ENCODE measurements at regions not wholly inside any gene's neighbourhood (a gene's known extent, or its start where the extent isn't known, plus 50 kb on each side); places are given as distances from the start of the nearest gene placed in this dataset.
"Not testable (repeated sequence)": the region's sequence is repeated elsewhere in the genome, so short reads cannot be mapped to it uniquely, and the experiment has no call there.

DNA sequence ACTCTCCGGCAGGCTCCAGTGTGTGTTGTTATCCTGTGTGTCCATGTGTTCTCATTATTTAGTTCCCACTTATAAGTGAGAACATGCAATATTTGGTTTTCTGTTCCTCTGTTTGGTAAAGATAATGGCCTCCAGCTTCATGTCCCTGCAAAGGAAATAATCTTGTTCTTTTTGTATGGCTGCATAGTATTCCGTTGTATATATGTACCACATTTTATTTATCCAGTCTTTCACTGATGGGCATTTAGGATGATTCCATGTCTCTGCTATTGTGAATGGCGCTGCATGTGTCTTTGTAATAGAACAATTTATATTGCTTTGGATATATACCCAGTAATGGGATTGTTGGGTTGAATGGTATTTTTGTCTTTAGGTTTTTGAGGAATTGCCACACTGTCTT, 807.3 kb upstream of the CA10 start:
- in situ Hi-C loops (cut with HindIII; ENCODE audit: low sequenced_read_pairs) = no loop called here

DNA sequence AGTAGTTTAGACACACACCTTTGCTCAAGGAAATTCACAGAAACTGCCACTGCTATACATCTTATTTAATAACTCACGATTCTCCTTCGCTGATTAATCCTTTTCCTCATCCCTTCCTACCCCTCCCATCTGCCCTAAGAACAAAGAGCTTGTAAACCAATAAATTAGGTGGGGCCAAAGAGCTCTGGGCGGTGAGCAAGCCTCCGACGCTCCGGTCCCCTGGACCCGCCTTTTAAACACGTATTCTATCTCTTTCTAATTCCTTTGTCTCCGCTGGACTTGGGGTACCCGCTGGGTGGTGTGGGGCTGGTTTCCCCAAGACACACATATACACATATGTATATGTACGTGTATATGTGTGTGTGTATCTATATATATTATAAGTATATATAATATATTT, 803.2 kb upstream of the CA10 start:
- in situ Hi-C loops (cut with HindIII; ENCODE audit: low sequenced_read_pairs) = not testable (repeated sequence)

DNA sequence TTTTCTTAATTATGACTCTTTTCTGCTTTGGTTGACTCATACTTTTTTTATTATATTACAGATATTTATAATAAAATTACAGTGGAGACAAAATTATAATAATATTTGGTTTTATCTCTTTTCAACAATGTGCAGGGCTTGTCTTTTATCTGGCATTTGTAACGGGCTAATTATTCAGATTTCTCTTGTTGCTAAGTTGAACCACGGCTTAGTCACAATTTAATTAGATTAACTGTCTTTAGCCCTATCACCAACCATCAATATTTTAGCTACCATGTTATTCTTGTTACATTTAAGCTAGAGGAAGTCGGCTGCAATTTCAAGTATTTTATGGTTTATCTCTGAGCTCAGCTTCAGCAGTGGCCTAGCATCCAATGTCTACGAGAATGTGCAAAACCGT, 798.9 kb upstream of the CA10 start:
- in situ Hi-C loops (cut with HindIII; ENCODE audit: low sequenced_read_pairs) = no loop called here

DNA sequence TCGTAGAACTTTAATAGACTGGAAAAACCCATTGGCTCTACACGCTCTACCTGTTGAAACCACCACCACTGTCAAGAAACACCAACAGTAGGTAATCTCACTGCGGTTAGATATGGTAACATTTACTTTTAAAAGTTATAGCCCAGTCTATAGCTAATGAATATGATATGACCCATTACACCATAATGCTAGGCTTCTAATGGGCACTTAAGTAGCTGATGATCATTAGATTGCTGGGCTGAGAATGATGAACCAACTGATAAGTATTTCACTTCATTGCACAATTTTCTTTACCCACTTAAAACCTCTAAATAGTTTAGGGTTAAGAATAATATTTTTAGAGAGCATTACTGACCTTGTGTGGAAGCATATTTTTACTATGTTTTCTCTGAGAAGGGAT, 788.9 kb upstream of the CA10 start:
- in situ Hi-C loops (cut with HindIII; ENCODE audit: low sequenced_read_pairs) = no loop called here

DNA sequence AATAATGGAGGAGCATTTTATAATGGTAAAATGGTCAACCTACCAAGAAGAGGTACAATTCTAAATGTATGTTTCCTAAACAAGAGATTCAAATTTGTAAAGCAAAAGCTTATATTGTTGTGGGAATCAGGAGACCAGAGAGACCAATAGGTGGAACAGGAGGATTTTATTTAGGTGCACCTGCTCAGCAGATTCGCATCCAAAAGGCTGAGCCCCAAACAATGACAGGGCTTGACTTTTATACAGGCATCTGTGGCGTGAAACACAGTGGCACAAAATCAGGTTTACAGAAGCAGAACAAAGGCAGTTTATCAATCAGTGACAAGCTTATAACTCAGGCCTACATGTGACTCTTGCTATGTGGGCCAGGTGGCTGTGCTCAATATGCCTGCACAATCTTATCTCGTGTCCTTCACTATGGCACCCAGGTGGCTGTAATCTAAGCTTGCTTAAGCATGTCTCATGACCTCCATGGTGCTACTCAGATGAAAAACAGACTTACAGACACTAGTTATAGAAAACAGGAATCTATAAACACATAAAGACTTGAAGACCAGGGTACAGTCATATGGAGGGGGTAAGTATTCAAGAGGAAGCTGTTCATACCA, 780.2 kb upstream of the CA10 start:
- in situ Hi-C loops (cut with HindIII; ENCODE audit: low sequenced_read_pairs) = no loop called here

DNA sequence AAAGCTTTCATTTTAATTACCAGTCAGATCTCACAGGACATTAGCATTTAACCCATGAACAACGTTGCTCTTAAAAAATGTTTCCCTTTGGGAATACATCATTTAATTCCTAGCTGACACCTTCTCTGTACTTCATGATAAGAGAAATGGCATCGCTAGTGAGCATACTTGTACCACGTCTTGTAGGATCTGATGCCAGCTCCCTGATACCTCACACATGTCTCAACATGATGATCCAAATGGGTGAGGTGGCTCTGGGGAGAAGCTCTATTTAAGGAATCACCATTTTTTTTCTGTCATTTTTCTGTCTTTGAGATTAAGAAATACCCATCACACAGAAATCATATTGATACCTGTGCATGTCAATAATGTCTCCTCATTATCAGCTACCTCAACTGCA, 772.1 kb upstream of the CA10 start:
- in situ Hi-C loops (cut with HindIII; ENCODE audit: low sequenced_read_pairs) = no loop called here

DNA sequence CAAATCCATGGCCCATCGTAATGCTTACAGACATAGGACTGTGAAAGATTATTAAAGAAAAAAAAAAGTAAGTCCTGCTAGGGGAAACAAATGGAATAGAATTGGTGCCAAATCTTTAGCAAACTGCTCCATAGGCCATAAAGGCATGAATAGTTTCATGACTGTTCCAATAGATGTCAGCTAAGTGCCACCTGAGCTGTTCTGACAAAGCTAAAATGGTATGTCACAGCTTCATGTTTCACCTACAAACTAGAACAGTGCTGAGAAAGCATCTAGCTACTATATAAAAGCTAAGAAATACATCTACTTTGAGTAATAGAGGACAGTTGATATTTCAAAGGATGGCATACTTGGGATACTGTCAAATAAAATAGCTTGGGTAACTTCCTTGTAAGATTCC, 771.6 kb upstream of the CA10 start:
- in situ Hi-C loops (cut with HindIII; ENCODE audit: low sequenced_read_pairs) = no loop called here

DNA sequence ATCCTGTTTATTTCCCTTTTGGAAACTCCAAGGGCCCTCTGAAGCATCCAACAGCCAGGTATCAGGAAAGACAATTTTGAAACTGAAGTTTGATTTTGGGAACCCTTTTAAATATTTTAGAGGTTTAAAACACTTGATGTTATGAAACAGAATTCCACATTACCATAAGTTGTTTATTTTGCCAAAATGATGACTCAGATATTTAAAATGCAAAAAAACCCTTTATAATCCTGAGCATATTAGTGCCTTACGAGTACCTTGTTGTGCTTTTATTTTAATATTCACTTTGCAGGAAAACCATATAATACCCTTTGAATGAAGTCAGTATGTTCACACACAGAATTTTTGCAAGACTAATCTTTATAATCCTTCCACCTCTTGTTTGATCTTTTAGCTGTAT, 765.1 kb upstream of the CA10 start:
- in situ Hi-C loops (cut with HindIII; ENCODE audit: low sequenced_read_pairs) = loop anchor here (5.0 kb wide), 1 partner anchor 54 kb away; no protein-coding TSS in a partner anchor

DNA sequence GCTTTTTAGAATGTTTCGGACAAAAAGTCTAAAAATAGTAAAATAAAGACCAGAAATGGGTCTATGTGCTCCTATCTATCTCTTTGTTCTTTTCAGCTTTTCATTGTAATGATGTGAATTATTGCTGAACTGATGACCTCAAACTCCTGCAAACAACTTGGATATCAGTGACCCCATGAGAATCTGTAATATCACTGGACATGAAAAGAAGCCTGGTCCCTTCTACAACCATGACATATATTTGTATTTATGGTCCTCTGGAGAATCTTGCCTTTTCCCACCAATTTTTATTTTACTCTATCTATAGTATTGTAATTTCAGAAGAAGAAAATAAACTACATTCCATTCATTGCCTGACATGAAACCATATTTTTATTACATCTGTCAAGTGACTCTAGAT, 740.7 kb upstream of the CA10 start:
- in situ Hi-C loops (cut with HindIII; ENCODE audit: low sequenced_read_pairs) = no loop called here

DNA sequence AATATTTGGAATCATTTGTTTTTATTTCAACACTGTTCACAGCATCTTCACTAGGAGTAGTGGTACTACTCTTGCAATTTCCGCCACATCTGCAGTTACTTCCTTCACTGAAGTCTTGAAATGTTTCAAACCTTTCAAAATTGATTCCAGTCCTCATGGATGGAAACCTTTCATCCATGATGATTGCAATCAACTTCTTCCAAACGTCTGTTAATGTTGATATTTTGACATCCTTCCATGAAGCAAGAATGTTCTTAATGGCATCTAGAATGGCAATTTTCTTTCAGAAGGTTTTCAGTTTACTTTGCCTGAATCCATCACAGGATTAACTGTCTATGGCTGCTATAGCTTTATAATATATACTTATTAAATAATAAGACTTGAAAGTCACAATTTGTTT, 736.8 kb upstream of the CA10 start:
- in situ Hi-C loops (cut with HindIII; ENCODE audit: low sequenced_read_pairs) = no loop called here

DNA sequence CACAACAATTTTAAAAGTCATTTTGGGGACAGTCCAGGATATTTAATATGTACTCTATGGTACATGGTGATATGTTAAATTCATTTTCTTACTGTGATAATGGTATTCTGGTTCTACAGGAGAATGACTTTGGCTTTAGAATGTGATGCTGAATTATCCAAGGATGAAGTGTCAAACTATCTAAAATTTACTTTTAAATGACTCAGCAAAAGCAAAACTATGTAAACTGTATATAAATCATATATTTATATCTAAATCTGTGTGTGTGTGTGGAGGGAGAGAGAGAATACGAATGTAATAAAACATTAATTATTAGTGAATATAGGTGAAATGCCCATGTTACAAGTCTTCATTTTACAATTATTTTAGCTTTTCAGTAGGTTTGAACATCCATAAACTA, 733.8 kb upstream of the CA10 start:
- in situ Hi-C loops (cut with HindIII; ENCODE audit: low sequenced_read_pairs) = no loop called here

DNA sequence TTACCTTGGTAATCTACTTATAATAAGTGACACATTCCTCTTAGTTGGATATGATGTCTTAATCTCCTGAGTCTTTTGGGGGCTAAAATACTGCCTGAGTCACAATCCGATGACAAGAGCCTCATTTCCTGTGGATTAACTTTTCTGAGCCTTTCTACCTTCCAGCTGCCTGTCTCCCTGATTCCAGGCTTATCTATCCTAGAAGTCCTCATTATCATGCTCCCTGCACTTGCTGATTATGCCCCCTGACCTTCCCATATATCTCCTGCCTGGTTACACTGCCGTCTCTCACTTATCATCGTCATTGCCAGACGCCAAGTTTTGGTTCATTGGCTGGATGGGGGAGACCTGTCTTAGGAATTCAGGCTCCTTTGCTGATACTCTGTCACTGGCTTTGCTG, 727.4 kb upstream of the CA10 start:
- in situ Hi-C loops (cut with HindIII; ENCODE audit: low sequenced_read_pairs) = no loop called here

DNA sequence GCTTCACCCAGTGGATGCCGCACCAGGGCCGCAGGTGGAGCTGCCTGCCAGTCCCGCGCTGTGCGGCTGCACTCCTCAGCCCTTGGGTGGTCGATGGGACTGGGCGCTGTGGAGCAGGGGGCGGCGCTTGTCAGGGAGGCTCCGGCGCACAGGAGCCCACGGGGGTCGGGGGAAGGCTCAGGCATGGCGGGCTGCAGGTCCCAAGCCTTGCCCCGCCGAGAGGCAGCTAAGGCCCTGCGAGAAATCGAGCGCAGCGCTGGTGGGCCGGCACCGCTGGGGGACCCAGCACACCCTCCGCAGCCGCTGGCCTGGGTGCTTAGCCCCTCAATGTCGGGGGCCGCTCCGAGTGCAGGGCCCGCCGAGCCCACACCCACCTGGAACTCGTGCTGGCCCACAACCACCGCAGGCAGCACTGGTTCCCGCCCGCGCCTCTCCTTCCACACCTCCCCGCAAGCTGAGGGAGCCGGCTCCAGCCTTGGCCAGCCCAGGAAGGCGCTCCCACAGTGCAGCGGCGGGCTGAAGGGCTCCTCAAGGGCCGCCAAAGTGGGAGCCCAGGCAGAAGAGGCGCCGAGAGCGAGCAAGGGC, 725.5 kb upstream of the CA10 start:
- in situ Hi-C loops (cut with HindIII; ENCODE audit: low sequenced_read_pairs) = not testable (repeated sequence)

DNA sequence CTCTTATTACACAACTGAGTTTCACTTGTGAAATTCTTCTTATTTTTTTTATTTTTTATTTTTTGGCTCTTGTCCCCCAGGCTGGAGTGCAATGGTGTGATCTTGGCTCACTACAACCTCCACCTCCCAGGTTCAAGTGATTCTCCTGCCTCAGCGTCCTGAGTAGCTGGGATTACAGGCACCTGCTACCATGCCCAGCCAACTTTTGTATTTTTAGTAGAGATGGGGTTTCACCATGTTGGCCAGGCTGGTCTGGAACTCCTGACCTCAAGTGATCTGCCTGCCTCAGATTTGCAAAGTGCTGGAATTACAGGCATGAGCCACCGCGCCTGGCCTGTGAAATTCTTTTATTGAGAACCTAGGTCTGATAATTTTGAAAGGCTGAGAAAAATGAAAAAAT, 688.3 kb upstream of the CA10 start:
- in situ Hi-C loops (cut with HindIII; ENCODE audit: low sequenced_read_pairs) = not testable (repeated sequence)

DNA sequence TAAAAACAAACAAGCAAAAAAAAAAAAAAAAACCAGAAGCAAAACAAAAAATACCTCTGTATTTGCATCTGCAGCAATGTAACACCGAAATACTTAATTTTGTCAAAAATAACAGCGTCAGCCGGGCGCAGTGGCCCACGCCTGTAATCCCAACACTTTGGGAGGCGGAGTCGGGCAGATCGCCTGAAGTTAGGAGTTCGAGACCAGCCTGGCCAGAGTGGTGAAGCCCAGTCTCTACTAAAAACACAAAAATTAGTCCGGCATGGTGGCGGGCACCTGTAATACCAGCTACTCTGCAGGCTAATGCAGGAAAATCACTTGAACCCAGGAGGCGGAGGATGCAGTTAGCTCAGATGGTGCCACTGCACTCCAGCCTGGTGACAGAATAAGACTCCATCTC, 683.5 kb upstream of the CA10 start:
- in situ Hi-C loops (cut with HindIII; ENCODE audit: low sequenced_read_pairs) = no loop called here

DNA sequence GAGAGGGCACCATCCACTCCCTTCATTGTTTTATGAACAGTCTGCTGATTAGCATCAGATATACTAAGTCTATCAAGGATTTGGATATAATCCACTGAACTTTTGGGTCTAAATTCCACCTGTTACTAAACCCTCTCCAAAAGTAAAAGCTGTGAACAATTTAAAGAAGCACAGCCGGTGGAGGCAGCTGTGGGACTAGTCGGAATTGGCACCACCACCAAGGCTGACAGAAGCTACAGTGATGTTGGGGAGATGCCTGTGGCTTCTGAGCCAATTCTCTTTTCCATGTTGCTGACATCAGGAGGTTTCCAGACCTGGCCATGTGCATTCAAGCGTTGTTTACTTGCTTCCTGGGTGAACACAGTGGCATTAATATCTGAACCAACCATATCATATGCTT, 679.0 kb upstream of the CA10 start:
- in situ Hi-C loops (cut with HindIII; ENCODE audit: low sequenced_read_pairs) = no loop called here

DNA sequence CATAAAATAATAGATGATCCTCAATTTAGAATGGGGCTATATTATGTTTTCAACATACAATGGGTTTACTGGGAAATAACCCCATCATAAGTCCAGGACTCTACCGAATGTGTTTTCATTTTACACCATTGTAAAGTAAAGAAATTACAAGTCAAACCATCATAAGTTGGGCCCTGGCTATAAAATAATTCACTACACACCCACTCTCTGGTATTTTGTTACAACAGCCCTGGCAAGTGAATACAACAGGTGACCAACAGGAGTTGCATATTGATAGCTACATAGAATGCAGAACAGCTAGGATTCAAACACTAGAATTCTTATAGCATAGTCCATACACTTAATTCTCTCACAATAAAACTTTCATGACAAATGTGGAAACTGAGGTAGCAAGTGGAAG, 673.0 kb upstream of the CA10 start:
- in situ Hi-C loops (cut with HindIII; ENCODE audit: low sequenced_read_pairs) = no loop called here

DNA sequence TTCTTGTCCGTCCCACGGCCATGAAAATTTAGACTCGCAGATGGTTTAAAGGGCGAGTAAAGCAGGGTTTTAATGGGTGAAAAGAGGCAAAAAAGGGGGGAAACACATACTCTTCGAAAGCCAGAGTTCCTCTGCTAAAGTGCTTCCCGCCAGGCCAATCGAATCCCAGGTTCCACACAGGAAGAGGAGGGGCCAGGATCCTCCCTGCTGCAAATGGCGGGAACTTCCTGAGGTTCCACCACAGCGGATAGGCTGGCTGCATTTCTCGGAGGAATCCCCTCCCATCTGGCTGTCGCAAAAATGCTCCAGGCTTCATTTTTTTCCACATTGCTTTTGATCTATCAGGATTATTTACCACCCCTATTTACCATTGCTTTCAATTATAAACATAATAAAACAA, 670.1 kb upstream of the CA10 start:
- in situ Hi-C loops (cut with HindIII; ENCODE audit: low sequenced_read_pairs) = no loop called here

DNA sequence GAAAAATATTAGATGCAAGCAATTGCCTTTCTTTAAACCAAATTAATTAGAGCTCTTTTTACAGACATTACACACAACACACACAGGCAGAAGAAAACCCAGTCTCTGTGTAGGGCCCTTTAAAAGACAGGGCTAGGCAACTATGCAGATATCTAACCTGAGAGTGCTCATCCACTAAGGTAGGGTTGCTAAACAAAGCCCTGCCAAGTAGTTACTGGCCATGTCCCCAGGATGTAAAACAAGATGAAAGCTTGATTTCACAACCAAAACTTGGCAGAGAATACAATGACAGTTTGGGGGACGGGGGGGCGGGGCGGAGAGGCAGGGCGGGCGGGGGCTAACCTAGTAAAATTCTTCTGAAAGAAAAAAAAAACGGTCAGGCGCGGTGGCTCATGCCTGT, 669.0 kb upstream of the CA10 start:
- in situ Hi-C loops (cut with HindIII; ENCODE audit: low sequenced_read_pairs) = no loop called here

DNA sequence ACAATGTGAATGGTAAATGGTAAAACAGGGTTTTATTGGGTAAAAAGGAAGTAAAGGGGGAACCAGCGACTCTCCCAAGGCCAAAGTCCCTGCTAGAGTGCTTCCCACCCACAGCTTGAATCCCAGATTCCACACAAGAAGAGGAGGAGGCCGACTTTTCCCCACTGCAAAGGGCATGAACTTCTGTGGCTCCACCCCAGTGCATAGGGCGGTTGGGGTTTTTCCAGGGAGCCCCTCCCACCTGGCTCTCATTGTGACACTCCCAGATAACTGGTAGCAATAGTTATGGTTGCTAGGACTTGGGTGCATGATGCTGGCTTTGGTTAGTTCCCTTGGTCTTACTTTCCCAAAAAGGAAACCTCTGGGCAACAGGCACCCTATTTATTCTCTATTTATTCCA, 666.0 kb upstream of the CA10 start:
- in situ Hi-C loops (cut with HindIII; ENCODE audit: low sequenced_read_pairs) = no loop called here

DNA sequence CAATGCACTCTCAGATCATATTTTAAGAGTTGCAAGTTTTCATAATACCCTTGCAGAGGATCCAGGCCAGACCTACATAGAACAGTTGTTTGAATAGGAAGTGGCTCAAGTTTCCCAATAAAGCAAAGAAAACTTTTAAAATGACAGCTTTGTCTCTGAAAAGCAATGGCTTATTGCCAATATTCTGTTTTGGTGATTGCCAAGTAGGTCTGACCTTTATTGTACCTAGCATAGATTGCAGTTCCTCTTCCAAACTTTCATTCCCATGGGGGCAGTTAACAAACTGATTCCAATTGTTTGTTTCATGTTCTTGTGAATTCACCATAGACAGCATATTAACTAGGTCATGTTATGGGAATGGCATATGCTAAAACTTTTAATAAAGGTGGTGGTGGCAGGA, 664.6 kb upstream of the CA10 start:
- in situ Hi-C loops (cut with HindIII; ENCODE audit: low sequenced_read_pairs) = no loop called here

DNA sequence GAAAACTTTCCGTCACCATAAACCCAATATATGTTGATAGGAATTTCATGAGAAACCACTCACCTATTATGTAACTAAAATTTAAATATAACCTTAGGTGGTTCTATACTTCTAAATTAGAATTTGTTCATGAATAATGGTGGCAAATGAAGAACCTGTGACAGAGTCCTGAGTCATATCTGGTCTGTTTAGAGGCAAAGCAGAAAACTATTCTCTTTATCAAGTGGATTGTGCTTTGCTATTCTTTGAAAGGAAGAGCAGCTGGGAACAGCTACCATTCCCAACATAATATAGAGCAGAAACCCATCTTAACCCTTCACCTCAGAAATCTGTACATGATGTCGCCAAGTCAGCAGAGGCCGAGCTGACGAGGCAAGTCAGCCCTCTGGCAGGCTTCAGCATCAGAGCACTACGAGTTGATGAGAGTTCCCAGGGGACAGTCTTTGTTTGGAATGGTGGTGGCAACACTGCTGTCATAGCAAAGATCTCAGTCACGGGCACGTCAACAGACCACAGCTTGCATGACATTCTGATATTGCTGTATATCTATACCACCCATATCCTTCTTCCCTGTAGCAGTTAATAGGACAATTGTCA, 631.9 kb upstream of the CA10 start:
- in situ Hi-C loops (cut with HindIII; ENCODE audit: low sequenced_read_pairs) = no loop called here

DNA sequence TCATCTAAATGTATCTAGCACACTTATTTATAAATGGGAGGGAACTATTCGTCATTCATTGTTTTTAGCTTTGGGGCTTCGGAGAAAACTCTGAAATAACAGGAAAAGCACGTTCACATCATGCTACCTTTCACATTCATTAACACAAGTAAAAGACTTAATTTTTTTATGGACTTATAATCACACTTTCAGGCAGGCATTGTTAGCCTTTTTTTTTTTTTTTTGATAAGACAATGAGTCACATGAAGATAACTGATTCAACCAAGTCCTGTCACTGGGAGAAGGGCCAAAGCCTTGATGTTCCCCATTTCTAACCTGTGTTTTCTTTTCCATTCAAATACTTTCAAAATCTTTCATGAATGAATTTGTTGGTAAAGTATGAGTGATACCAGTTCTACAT, 631.3 kb upstream of the CA10 start:
- in situ Hi-C loops (cut with HindIII; ENCODE audit: low sequenced_read_pairs) = no loop called here
